GM12892 (cell line): ENCODE measurements at regions not wholly inside any gene's neighbourhood (a gene's known extent, or its start where the extent isn't known, plus 50 kb on each side); places are given as distances from the start of the nearest gene placed in this dataset.
"Not testable (repeated sequence)": the region's sequence is repeated elsewhere in the genome, so short reads cannot be mapped to it uniquely, and the experiment has no call there.

Experiments
- POLR2AphosphoS5 ChIP-seq: IDR thresholded peaks from 2 replicates; pipeline ENCODE4 v1.6.1; 2011; ENCODE audit warnings: low read depth, low read length, control low read depth
- TAF1 ChIP-seq: IDR thresholded peaks from 2 replicates; pipeline ENCODE4 v1.6.1; 2011; ENCODE audit warnings: low read depth, mild to moderate bottlenecking, control low read depth, low read length, borderline replicate concordance

DNA sequence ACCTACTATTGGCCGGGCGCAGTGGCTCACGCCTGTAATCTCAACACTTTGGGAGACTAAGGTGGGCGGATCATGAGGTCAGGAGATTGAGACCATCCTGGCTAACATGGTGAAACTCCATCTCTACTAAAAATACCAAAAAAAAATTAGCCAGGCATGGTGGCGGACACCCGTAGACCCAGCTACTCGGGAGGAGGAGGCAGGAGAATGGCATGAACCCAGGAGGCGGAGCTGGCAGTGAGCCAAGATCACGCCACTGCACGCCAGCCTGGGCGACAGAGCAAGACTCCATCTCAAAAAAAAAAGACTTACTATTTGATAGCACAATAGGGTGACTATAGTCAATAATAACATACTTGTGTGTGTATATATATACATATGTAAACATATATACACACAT is 92.7 kb upstream of the EEPD1 start:
- TF ChIP-seq POLR2AphosphoS5, TAF1: not testable (repeated sequence)
